ENCODE measurements at regions not wholly inside any gene's neighbourhood (a gene's known extent, or its start where the extent isn't known, plus 50 kb on each side); places are given as distances from the start of the nearest gene placed in this dataset.

- Mint-ChIP-seq H3K36me3 (ENCODE audit: low read depth) (no peaks in the 10 kb centered on the region), H3K27ac (no peak overlapping the region), H3K4me3 (no peak overlapping the region), H3K4me1 (peaks cover 10% of the 10 kb centered on the region), H3K9me3 (no peaks in the 10 kb centered on the region), H3K27me3 (no peaks in the 10 kb centered on the region)
- no peak for ATAC-seq (replicated peaks)
These were observed 956.6 kb downstream of the GATA3 start for GRCh38 chr10:9010931-9011670.

GRCh38 chr10:9012312-9012711 lies 957.8 kb downstream of the GATA3 start:
- no peaks in the 10 kb centered on the region for H3K36me3 Mint-ChIP-seq (ENCODE audit: low read depth)
- ATAC-seq (replicated peaks) = no peak
- no peak overlapping the region for H3K27ac Mint-ChIP-seq
- H3K4me3 Mint-ChIP-seq = no peak overlapping the region
- peaks cover 10% of the 10 kb centered on the region for H3K4me1 Mint-ChIP-seq
- H3K9me3 Mint-ChIP-seq = no peaks in the 10 kb centered on the region
- H3K27me3 Mint-ChIP-seq = peaks cover 6% of the 10 kb centered on the region

GRCh38 chr10:9015005-9015404 lies 960.5 kb downstream of the GATA3 start:
- Mint-ChIP-seq H3K4me3 (peak overlapping the region; percentile 10), H3K9me3 (no peaks in the 10 kb centered on the region), H3K36me3 (ENCODE audit: low read depth) (no peaks in the 10 kb centered on the region), H3K27me3 (peaks cover 13% of the 10 kb centered on the region), H3K4me1 (peaks cover 4% of the 10 kb centered on the region), H3K27ac (no peak overlapping the region)
- ATAC-seq (replicated peaks) = no peak

GRCh38 chr10:9015447-9015846 lies 961.0 kb downstream of the GATA3 start:
- ATAC-seq (replicated peaks) = no peak
- H3K4me3 Mint-ChIP-seq = no peak overlapping the region
- H3K27me3 Mint-ChIP-seq = peaks cover 13% of the 10 kb centered on the region
- H3K27ac Mint-ChIP-seq = no peak overlapping the region
- no peaks in the 10 kb centered on the region for H3K4me1 Mint-ChIP-seq
- no peaks in the 10 kb centered on the region for H3K9me3 Mint-ChIP-seq
- no peaks in the 10 kb centered on the region for H3K36me3 Mint-ChIP-seq (ENCODE audit: low read depth)

GRCh38 chr10:9016930-9017329 lies 962.4 kb downstream of the GATA3 start:
- H3K4me1 Mint-ChIP-seq = no peaks in the 10 kb centered on the region
- peaks cover 20% of the 10 kb centered on the region for H3K27me3 Mint-ChIP-seq
- ATAC-seq (replicated peaks) = no peak
- H3K9me3 Mint-ChIP-seq = no peaks in the 10 kb centered on the region
- no peak overlapping the region for H3K27ac Mint-ChIP-seq
- H3K36me3 Mint-ChIP-seq (ENCODE audit: low read depth) = no peaks in the 10 kb centered on the region
- H3K4me3 Mint-ChIP-seq = peak overlapping the region; percentile 23

GRCh38 chr10:9018195-9019173 lies 964.0 kb downstream of the GATA3 start:
- Mint-ChIP-seq H3K36me3 (ENCODE audit: low read depth) (no peaks in the 10 kb centered on the region), H3K27me3 (peaks cover 20% of the 10 kb centered on the region), H3K9me3 (no peaks in the 10 kb centered on the region), H3K4me1 (no peaks in the 10 kb centered on the region), H3K4me3 (peak overlapping the region; percentile 16), H3K27ac (no peak overlapping the region)
- no peak for ATAC-seq (replicated peaks)

- Mint-ChIP-seq H3K27ac (no peak overlapping the region), H3K27me3 (peaks cover 19% of the 10 kb centered on the region), H3K36me3 (ENCODE audit: low read depth) (no peaks in the 10 kb centered on the region), H3K4me1 (peaks cover 14% of the 10 kb centered on the region), H3K4me3 (no peak overlapping the region), H3K9me3 (no peaks in the 10 kb centered on the region)
- ATAC-seq (replicated peaks) = no peak
These were observed 968.7 kb downstream of the GATA3 start for GRCh38 chr10:9023206-9023605.

- H3K9me3 Mint-ChIP-seq = no peaks in the 10 kb centered on the region
- peaks cover 15% of the 10 kb centered on the region for H3K27me3 Mint-ChIP-seq
- peak; percentile 82 for ATAC-seq (replicated peaks)
- peak overlapping the region; percentile 39 for H3K27ac Mint-ChIP-seq
- H3K4me1 Mint-ChIP-seq = peaks cover 14% of the 10 kb centered on the region
- no peak overlapping the region for H3K4me3 Mint-ChIP-seq
- H3K36me3 Mint-ChIP-seq (ENCODE audit: low read depth) = no peaks in the 10 kb centered on the region
These were observed 969.7 kb downstream of the GATA3 start for GRCh38 chr10:9024210-9024609.

GRCh38 chr10:9028231-9028630 lies 973.7 kb downstream of the GATA3 start:
- no peak overlapping the region for H3K27ac Mint-ChIP-seq
- ATAC-seq (replicated peaks) = no peak
- no peaks in the 10 kb centered on the region for H3K36me3 Mint-ChIP-seq (ENCODE audit: low read depth)
- no peak overlapping the region for H3K4me3 Mint-ChIP-seq
- H3K4me1 Mint-ChIP-seq = peaks cover 14% of the 10 kb centered on the region
- no peaks in the 10 kb centered on the region for H3K9me3 Mint-ChIP-seq
- peaks cover 11% of the 10 kb centered on the region for H3K27me3 Mint-ChIP-seq

GRCh38 chr10:9035355-9035754 lies 980.9 kb downstream of the GATA3 start:
- Mint-ChIP-seq H3K36me3 (ENCODE audit: low read depth) (no peaks in the 10 kb centered on the region), H3K4me3 (no peak overlapping the region), H3K4me1 (no peaks in the 10 kb centered on the region), H3K27me3 (peaks cover 19% of the 10 kb centered on the region), H3K27ac (no peak overlapping the region), H3K9me3 (peaks cover 8% of the 10 kb centered on the region)
- no peak for ATAC-seq (replicated peaks)

- no peak for ATAC-seq (replicated peaks)
- no peaks in the 10 kb centered on the region for H3K4me1 Mint-ChIP-seq
- H3K36me3 Mint-ChIP-seq (ENCODE audit: low read depth) = no peaks in the 10 kb centered on the region
- H3K27ac Mint-ChIP-seq = no peak overlapping the region
- peaks cover 22% of the 10 kb centered on the region for H3K27me3 Mint-ChIP-seq
- peaks cover 8% of the 10 kb centered on the region for H3K9me3 Mint-ChIP-seq
- no peak overlapping the region for H3K4me3 Mint-ChIP-seq
These were observed 982.3 kb downstream of the GATA3 start for GRCh38 chr10:9036711-9037204.

GRCh38 chr10:9038146-9038714 lies 983.7 kb downstream of the GATA3 start:
- no peak for ATAC-seq (replicated peaks)
- Mint-ChIP-seq H3K4me1 (no peaks in the 10 kb centered on the region), H3K27me3 (peaks cover 22% of the 10 kb centered on the region), H3K27ac (no peak overlapping the region), H3K4me3 (no peak overlapping the region), H3K9me3 (peaks cover 8% of the 10 kb centered on the region), H3K36me3 (ENCODE audit: low read depth) (no peaks in the 10 kb centered on the region)

GRCh38 chr10:9043466-9043865 lies 989.0 kb downstream of the GATA3 start:
- ATAC-seq (replicated peaks) = no peak
- peaks cover 5% of the 10 kb centered on the region for H3K27me3 Mint-ChIP-seq
- no peaks in the 10 kb centered on the region for H3K4me1 Mint-ChIP-seq
- H3K27ac Mint-ChIP-seq = no peak overlapping the region
- no peaks in the 10 kb centered on the region for H3K36me3 Mint-ChIP-seq (ENCODE audit: low read depth)
- no peaks in the 10 kb centered on the region for H3K9me3 Mint-ChIP-seq
- H3K4me3 Mint-ChIP-seq = no peak overlapping the region

- H3K4me1 Mint-ChIP-seq = no peaks in the 10 kb centered on the region
- H3K27ac Mint-ChIP-seq = no peak overlapping the region
- H3K4me3 Mint-ChIP-seq = no peak overlapping the region
- no peaks in the 10 kb centered on the region for H3K36me3 Mint-ChIP-seq (ENCODE audit: low read depth)
- ATAC-seq (replicated peaks) = no peak
- peaks cover 5% of the 10 kb centered on the region for H3K27me3 Mint-ChIP-seq
- H3K9me3 Mint-ChIP-seq = no peaks in the 10 kb centered on the region
These were observed 990.8 kb downstream of the GATA3 start for GRCh38 chr10:9045311-9045710.

Measured in activated T-helper 17 cell treated with anti-CD3 and anti-CD28 coated beads, Interleukin-2, amount 50 U/mL, for 72 hours (primary cell).